ENCODE measurements at regions not wholly inside any gene's neighbourhood (a gene's known extent, or its start where the extent isn't known, plus 50 kb on each side); places are given as distances from the start of the nearest gene placed in this dataset.

GRCh38 chr5:101515721-101516120, 612.6 kb upstream of the ST8SIA4 start:
- no peaks in the 10 kb centered on the region for H3K4me1 ChIP-seq (replicated peaks in 1 of 4; ENCODE audit: control insufficient read depth in 3 of 4, insufficient read depth in 4 of 4, low read length in 3 of 4)
- H3K23me2 ChIP-seq (ENCODE audit: low read depth, low read length): no peaks in the 10 kb centered on the region
- no peaks in the 10 kb centered on the region for H3K36me3 ChIP-seq (ENCODE audit: control insufficient read depth in 2 of 4, insufficient read depth in 4 of 4, low read length in 3 of 4)
- no peaks in the 10 kb centered on the region for H4K20me1 ChIP-seq (replicated peaks in 1 of 2; ENCODE audit: control insufficient read depth in 1 of 2, insufficient read depth in 2 of 2, low read length in 2 of 2)
- no peak overlapping the region for H3K4me3 ChIP-seq (ENCODE audit: extremely low read depth in 1 of 4, insufficient read depth in 2 of 4, low read depth in 3 of 4, low read length in 4 of 4)
- ChIA-PET CTCF (ENCODE audit: partially characterized antibody) (interaction anchor here (0.9 kb wide), 1 partner anchor 9 kb away, joined by 3 read pairs; no protein-coding TSS in a partner anchor), POLR2A (ENCODE audit: partially characterized antibody) (no interaction called here)
- no peak overlapping the region for H3K4me2 ChIP-seq (ENCODE audit: insufficient read depth in 1 of 2, low read depth in 2 of 2, low read length in 2 of 2)
- H2BK20ac ChIP-seq (ENCODE audit: low read length): no peak overlapping the region
- no peaks in the 10 kb centered on the region for H3K27me3 ChIP-seq (replicated peaks in 1 of 4; ENCODE audit: control insufficient read depth in 3 of 4, extremely low read depth in 1 of 4, insufficient read depth in 3 of 4, low read length in 3 of 4)
- no peak overlapping the region for H3K56ac ChIP-seq (replicated peaks; ENCODE audit: insufficient read length, low read depth, low read length)
- no peak overlapping the region for H3K23ac ChIP-seq (ENCODE audit: insufficient read length)
- no peaks in the 10 kb centered on the region for H3K79me1 ChIP-seq (ENCODE audit: low read depth, low read length)
- H4K8ac ChIP-seq (ENCODE audit: extremely low read depth, insufficient read depth, low read length): no peak overlapping the region
- no peak overlapping the region for H4K5ac ChIP-seq (ENCODE audit: insufficient read length, low read depth, low read length)
- no peak for DNase-seq (ENCODE audit: low read depth in 1 of 2, low spot score in 2 of 2)
- peaks cover 5 to 15% of the 10 kb centered on the region in 2 experiments; a peak in 3 of 4 replicates for H3K9me3 ChIP-seq (ENCODE audit: insufficient read depth in 2 of 2, low read depth in 1 of 2, low read length in 1 of 2)
- no peak overlapping the region for H4K91ac ChIP-seq (replicated peaks; ENCODE audit: insufficient read length, low read length)
- no peak overlapping the region for H3K14ac ChIP-seq (ENCODE audit: insufficient read length)
- WGBS, 2 experiments (ENCODE audit: extremely low coverage in 1 of 2, insufficient coverage in 1 of 2, insufficient read length in 1 of 2, insufficient replicate concordance in 2 of 2, low coverage in 1 of 2, low lambda C conversion rate in 2 of 2, missing lambda C conversion rate in 1 of 2): 97% methylated on average over 2 of the region's 2 CpGs; no CpG with 5 or more reads in 1 of the 2 experiments
- no peak overlapping the region for H2BK12ac ChIP-seq (ENCODE audit: low read depth, low read length)
- FAIRE-seq: no peak
- H2BK15ac ChIP-seq (ENCODE audit: low read length): no peak overlapping the region
- no peak overlapping the region for H3K27ac ChIP-seq (ENCODE audit: low read depth, low read length)
- H3K18ac ChIP-seq (ENCODE audit: extremely low read depth, low read length): no peak overlapping the region
- H2AK5ac ChIP-seq (ENCODE audit: low read depth, low read length): no peak overlapping the region
- no peak overlapping the region for H2BK120ac ChIP-seq (replicated peaks; ENCODE audit: low read depth, low read length)
- no peak overlapping the region for H3K9ac ChIP-seq (replicated peaks in 1 of 4; ENCODE audit: extremely low read depth in 1 of 4, low read depth in 3 of 4, low read length in 3 of 4)
- TF ChIP-seq SP4 (IDR thresholded peaks at IDR 0.05; ENCODE audit: low read length) (no peak), FOSL1 (IDR thresholded peaks at IDR 0.05; ENCODE audit: insufficient read depth, low read depth, low read length) (no peak), BACH1 (IDR thresholded peaks at IDR 0.05; ENCODE audit: low read length) (no peak), RFX5 (IDR thresholded peaks at IDR 0.05; ENCODE audit: borderline replicate concordance, low read depth, low read length) (no peak), CHD1 (IDR thresholded peaks at IDR 0.05; ENCODE audit: low read depth, low read length) (no peak), ZNF274 (IDR thresholded peaks at IDR 0.05; ENCODE audit: borderline replicate concordance, extremely low read depth, low read length) (no peak), JUND (IDR thresholded peaks at IDR 0.05; ENCODE audit: low read length) (no peak)
- no peaks in the 10 kb centered on the region for H3K79me2 ChIP-seq (ENCODE audit: control insufficient read depth in 1 of 2, insufficient read depth in 2 of 2, low read length in 2 of 2)
- no peak overlapping the region for H2AFZ ChIP-seq (ENCODE audit: low read length)
- no peak overlapping the region for H3K4ac ChIP-seq (replicated peaks; ENCODE audit: insufficient read length, low read depth, low read length)
- no peak overlapping the region for H2BK5ac ChIP-seq (ENCODE audit: low read depth, low read length)

All from H1 (cell line).